GM12878 (cell line): ENCODE measurements at regions not wholly inside any gene's neighbourhood (a gene's known extent, or its start where the extent isn't known, plus 50 kb on each side); places are given as distances from the start of the nearest gene placed in this dataset.

ENCODE experiments used
- CBX3 ChIP-seq: fragments of 200-600 bp; sonication (generic); IDR thresholded peaks from 2 replicates; pipeline ENCODE4 v1.6.1; 2016; ENCODE audit warnings: low read depth, borderline replicate concordance
- CHD2 ChIP-seq: IDR thresholded peaks from 2 replicates; pipeline ENCODE4 v1.6.1; 2011; ENCODE audit warnings: low read depth, low read length, improper control_type of control experiment, borderline replicate concordance
- LARP7 ChIP-seq: fragments of 450-650 bp; IDR thresholded peaks from 2 replicates; pipeline ENCODE4 v1.6.1; 2017; ENCODE audit warnings: mild to moderate bottlenecking
- POLR2A ChIP-seq: IDR thresholded peaks from 2 replicates; pipeline ENCODE4 v1.6.1; 2011; ENCODE audit warnings: low read depth, mild to moderate bottlenecking, low read length
- YY1 ChIP-seq: IDR thresholded peaks from 2 replicates; pipeline ENCODE4 v1.6.1; 2011; ENCODE audit warnings: low read depth, mild to moderate bottlenecking, low read length
- TF ChIP-seq, protein P1 (sequence below), 3 experiments: IDR thresholded peaks in 2 of 3; conservative IDR thresholded peaks in 1 of 3; 2 replicates each; pipeline ENCODE4 v1.5.1; 2011; ENCODE audit warnings: low read depth in 3 of 3, low read length in 3 of 3, mild to moderate bottlenecking in 3 of 3, control low read depth in 2 of 3, moderate library complexity in 2 of 3, inconsistent platforms in 1 of 3, mixed read lengths in 1 of 3; ENCODE audit not compliant: control insufficient read depth in 2 of 3, insufficient read depth in 1 of 3; ENCODE audit errors: extremely low read depth in 1 of 3

DNA sequence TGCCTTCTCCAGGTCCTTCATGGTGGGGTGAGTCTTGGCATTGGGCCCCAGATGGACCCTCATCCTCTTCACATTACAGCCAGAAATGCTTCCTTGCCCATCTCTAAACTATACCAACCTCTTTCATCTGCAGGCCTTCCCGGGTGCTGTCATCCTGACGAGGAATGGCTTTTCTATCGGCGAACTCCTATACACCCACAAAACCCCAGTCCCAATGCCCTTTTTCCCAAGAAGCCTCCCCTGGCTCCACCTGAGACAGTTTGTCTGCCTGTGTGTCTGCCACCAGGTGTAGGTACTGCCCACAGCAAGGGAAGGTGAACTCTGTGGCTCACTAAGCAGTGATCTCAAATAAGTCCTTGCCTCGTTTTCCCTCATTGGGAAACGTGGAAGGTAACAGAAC is 55.3 kb downstream of the PTPRS start:
- TF ChIP-seq, protein P1, sequence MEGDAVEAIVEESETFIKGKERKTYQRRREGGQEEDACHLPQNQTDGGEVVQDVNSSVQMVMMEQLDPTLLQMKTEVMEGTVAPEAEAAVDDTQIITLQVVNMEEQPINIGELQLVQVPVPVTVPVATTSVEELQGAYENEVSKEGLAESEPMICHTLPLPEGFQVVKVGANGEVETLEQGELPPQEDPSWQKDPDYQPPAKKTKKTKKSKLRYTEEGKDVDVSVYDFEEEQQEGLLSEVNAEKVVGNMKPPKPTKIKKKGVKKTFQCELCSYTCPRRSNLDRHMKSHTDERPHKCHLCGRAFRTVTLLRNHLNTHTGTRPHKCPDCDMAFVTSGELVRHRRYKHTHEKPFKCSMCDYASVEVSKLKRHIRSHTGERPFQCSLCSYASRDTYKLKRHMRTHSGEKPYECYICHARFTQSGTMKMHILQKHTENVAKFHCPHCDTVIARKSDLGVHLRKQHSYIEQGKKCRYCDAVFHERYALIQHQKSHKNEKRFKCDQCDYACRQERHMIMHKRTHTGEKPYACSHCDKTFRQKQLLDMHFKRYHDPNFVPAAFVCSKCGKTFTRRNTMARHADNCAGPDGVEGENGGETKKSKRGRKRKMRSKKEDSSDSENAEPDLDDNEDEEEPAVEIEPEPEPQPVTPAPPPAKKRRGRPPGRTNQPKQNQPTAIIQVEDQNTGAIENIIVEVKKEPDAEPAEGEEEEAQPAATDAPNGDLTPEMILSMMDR (IDR thresholded peaks at IDR 0.05 in 2 of 3, conservative IDR thresholded peaks at IDR 0.05 in 1 of 3; ENCODE audit: control insufficient read depth in 2 of 3, extremely low read depth in 1 of 3, insufficient read depth in 1 of 3, low read depth in 3 of 3, low read length in 3 of 3), result no peak
- TF ChIP-seq CBX3 (no peak), CHD2 (no peak), POLR2A (no peak), LARP7 (no peak), YY1 (no peak)
